Panc1 (cell line): ENCODE measurements at regions not wholly inside any gene's neighbourhood (a gene's known extent, or its start where the extent isn't known, plus 50 kb on each side); places are given as distances from the start of the nearest gene placed in this dataset.

Experiments used
- POLR2AphosphoS5 ChIP-seq: IDR thresholded peaks from 2 replicates; pipeline ENCODE4 v1.6.1; 2012; ENCODE audit warnings: mild to moderate bottlenecking, low read depth, low read length, moderate library complexity
- SIN3A ChIP-seq: IDR thresholded peaks from 2 replicates; pipeline ENCODE4 v1.6.1; 2012; ENCODE audit warnings: low read depth, mild to moderate bottlenecking, low read length, moderate library complexity, borderline replicate concordance; ENCODE audit not compliant: insufficient read depth
- TCF7L2 ChIP-seq: IDR thresholded peaks from 2 replicates; pipeline ENCODE4 v1.6.1; 2011; ENCODE audit warnings: mild to moderate bottlenecking, low read depth, low read length, inconsistent platforms
- TF ChIP-seq, protein P1 (sequence below): fragments of 450-650 bp; IDR thresholded peaks from 2 replicates; pipeline ENCODE4 v1.5.1; 2017; ENCODE audit warnings: mild to moderate bottlenecking
- TF ChIP-seq, protein P2 (sequence below), 2 experiments: IDR thresholded peaks; 2 replicates each; pipeline ENCODE4 v1.6.1; 2011 to 2012; ENCODE audit warnings: low read depth in 2 of 2, control low read depth in 1 of 2, low read length in 1 of 2, mild to moderate bottlenecking in 1 of 2, moderate library complexity in 1 of 2; ENCODE audit not compliant: insufficient read depth in 1 of 2

DNA sequence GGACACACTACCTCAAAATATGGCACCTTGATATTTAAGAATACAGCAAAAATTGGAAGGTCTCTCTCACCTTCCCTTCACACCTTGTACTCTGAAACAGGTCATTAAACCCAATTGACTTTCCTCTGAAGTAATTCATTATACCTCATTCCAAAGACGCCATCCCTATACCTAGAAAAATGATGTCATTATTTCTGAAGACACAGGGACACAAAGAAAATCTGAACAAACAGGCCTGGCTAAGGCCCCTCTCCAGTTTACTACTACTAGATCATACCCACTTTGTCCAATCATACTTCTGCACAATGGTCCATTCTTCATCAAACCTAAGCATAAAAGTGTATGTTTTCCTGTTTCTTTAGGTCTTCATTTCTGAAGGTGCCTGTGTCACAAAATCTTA, 156.9 kb downstream of the RASSF9 start:
- TF ChIP-seq, protein P1, sequence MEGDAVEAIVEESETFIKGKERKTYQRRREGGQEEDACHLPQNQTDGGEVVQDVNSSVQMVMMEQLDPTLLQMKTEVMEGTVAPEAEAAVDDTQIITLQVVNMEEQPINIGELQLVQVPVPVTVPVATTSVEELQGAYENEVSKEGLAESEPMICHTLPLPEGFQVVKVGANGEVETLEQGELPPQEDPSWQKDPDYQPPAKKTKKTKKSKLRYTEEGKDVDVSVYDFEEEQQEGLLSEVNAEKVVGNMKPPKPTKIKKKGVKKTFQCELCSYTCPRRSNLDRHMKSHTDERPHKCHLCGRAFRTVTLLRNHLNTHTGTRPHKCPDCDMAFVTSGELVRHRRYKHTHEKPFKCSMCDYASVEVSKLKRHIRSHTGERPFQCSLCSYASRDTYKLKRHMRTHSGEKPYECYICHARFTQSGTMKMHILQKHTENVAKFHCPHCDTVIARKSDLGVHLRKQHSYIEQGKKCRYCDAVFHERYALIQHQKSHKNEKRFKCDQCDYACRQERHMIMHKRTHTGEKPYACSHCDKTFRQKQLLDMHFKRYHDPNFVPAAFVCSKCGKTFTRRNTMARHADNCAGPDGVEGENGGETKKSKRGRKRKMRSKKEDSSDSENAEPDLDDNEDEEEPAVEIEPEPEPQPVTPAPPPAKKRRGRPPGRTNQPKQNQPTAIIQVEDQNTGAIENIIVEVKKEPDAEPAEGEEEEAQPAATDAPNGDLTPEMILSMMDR: no peak
- TF ChIP-seq POLR2AphosphoS5: no peak
- TF ChIP-seq, protein P2, sequence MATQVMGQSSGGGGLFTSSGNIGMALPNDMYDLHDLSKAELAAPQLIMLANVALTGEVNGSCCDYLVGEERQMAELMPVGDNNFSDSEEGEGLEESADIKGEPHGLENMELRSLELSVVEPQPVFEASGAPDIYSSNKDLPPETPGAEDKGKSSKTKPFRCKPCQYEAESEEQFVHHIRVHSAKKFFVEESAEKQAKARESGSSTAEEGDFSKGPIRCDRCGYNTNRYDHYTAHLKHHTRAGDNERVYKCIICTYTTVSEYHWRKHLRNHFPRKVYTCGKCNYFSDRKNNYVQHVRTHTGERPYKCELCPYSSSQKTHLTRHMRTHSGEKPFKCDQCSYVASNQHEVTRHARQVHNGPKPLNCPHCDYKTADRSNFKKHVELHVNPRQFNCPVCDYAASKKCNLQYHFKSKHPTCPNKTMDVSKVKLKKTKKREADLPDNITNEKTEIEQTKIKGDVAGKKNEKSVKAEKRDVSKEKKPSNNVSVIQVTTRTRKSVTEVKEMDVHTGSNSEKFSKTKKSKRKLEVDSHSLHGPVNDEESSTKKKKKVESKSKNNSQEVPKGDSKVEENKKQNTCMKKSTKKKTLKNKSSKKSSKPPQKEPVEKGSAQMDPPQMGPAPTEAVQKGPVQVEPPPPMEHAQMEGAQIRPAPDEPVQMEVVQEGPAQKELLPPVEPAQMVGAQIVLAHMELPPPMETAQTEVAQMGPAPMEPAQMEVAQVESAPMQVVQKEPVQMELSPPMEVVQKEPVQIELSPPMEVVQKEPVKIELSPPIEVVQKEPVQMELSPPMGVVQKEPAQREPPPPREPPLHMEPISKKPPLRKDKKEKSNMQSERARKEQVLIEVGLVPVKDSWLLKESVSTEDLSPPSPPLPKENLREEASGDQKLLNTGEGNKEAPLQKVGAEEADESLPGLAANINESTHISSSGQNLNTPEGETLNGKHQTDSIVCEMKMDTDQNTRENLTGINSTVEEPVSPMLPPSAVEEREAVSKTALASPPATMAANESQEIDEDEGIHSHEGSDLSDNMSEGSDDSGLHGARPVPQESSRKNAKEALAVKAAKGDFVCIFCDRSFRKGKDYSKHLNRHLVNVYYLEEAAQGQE (IDR thresholded peaks at IDR 0.05; ENCODE audit: insufficient read depth in 1 of 2, low read depth in 2 of 2, low read length in 1 of 2): no peak
- TF ChIP-seq SIN3A: no peak
- no peak for TF ChIP-seq TCF7L2
